Heart right ventricle (tissue), 16 donors: ENCODE measurements at regions not wholly inside any gene's neighbourhood (a gene's known extent, or its start where the extent isn't known, plus 50 kb on each side); places are given as distances from the start of the nearest gene placed in this dataset.

Experiments used
- ATAC-seq, 8 donors: fragments of 200-7000 bp; cut with Tn5 transposase; one replicate each; pipeline ENCODE4 v1.9.1; 2020; ENCODE audit warnings: mild to moderate bottlenecking in 8 of 8, moderate library complexity in 8 of 8, moderate number of reproducible peaks in 1 of 8
- DNase-seq, 2 donors: peaks; one replicate each; pipeline ENCODE4 v3.0.0-alpha.2; 2020
- H3K27ac ChIP-seq, 10 donors: fragments of 200-600 bp; sonication (generic) in 2 of 10; one replicate each; pipeline versions ENCODE4 v1.5.0 to v1.8.0; 2020 to 2022; ENCODE audit warnings: mild to moderate bottlenecking in 3 of 10
- H3K27me3 ChIP-seq, 7 donors: fragments of 200-600 bp; one replicate each; pipeline ENCODE4 v1.8.0; 2021 to 2022; ENCODE audit warnings: mild to moderate bottlenecking in 2 of 7
- H3K36me3 ChIP-seq, 9 donors: fragments of 200-600 bp; sonication (generic) in 1 of 9; one replicate each; pipeline versions ENCODE4 v1.5.0 to v1.8.0; 2020 to 2022; ENCODE audit warnings: mild to moderate bottlenecking in 2 of 9
- H3K4me1 ChIP-seq, 9 donors: fragments of 200-600 bp; sonication (generic) in 1 of 9; one replicate each; pipeline versions ENCODE4 v1.5.0 to v1.8.0; 2020 to 2022; ENCODE audit warnings: mild to moderate bottlenecking in 4 of 9
- H3K4me3 ChIP-seq, 10 donors: fragments of 200-600 bp; sonication (generic) in 2 of 10; one replicate each; pipeline versions ENCODE4 v1.5.0 to v1.8.0; 2020 to 2022; ENCODE audit warnings: mild to moderate bottlenecking in 7 of 10, moderate library complexity in 2 of 10
- H3K9me3 ChIP-seq, 11 donors: fragments of 200-600 bp in 10 of 11; sonication (generic) in 2 of 11; one replicate each; pipeline versions ENCODE4 v1.5.0 to v1.8.0; 2013 to 2022; ENCODE audit warnings: mild to moderate bottlenecking in 2 of 11, control low read depth in 1 of 11, moderate library complexity in 1 of 11
- WGBS, 2 donors: extraction: QIAGEN DNeasy Blood & Tissue Kit; methylation state at CpG; one replicate each; pipeline ENCODE4 v1.1.7; 2013; ENCODE audit warnings: inconsistent platforms in 1 of 2; 5-methylcytosine and 5-hydroxymethylcytosine counted together
- intact Hi-C, 10 donors: fragments of 100-400 bp; cut with DNase I; formaldehyde crosslinking; loops; one replicate each; pipeline versions ENCODE4 v1.11.1 to v1.14.2; 2022
- TF ChIP-seq, protein P1 (sequence below), 9 donors: fragments of 200-600 bp; sonication (generic) in 2 of 9; IDR thresholded peaks; one replicate each; pipeline versions ENCODE4 v1.5.0 to v1.8.0; 2021 to 2022; ENCODE audit warnings: antibody characterized with exemption in 9 of 9, mild to moderate bottlenecking in 5 of 9, moderate library complexity in 1 of 9
- donor health status: Arrhythmogenic right ventricular cardiomyopathy.
- donor health status: ischemic (EF 13 %, LVEDD 7.1; RV severe dilation, severe dysfunction).
- donor health status: healthy with polysubstance abuse.
- donor health status: DM: no; HTN: yes; CAD: no.
- donor health status: DM: no; HTN: no; CAD: no.
- donor health status: ischemic (EF 25% LVEDD 6.9; RV normal size, moderate dysfunction).
- donor health status: ischemic (EF 25% LVEDD 5.7; RV mildly dilated, moderate dysfunction).
- donor health status: healthy.
- donor health status: DM: yes; HTN: yes; CAD: no.
- donor health status: Ischemic cardiomyopathy.
- donor health status: ischemic (EF 35%, LVEDD 5.7; RV mildly dilated, moderate dysfunction).
- donor health status: nonischemic (EF 11% LVEDD 7.7; RV severe dilation, severe dysfunction).
- donor health status: DM: yes; HTN: yes; CAD: no.
- donor health status: PGD.
- donor health status: ischemic (EF 29% LVEDD 5.4; RV normal size, mild dysfunction).
- donor health status: nonischemic (EF 23%, LVEDD 6.1; RV moderate dilation, normal function).

DNA sequence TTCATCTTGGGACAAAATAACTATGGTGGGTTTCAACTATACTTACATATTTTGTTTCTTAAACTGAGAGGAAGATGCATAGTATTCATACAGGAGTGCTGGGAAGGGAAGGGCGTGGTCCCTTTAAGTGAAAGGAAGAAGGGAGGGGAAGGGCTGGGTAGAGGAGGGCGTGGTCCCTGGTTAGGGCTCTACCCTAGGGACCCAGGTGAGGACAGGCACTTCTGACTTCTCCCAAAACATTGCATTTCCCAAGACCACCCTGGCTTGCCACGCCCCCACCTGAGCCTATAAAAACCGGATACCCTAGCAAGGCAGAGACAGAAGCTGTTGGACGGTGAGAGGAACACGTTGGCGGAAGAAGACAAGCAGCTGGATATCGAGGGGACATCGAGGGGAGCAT lies 157.6 kb upstream of the PLXNA4 start:
- no peak overlapping the region for H3K27ac ChIP-seq
- H3K27me3 ChIP-seq: peaks cover 0 to 3% (median 0%) of the 10 kb centered on the region in 7 donors
- intact Hi-C loops: no loop called here
- H3K4me3 ChIP-seq: no peak overlapping the region
- DNase-seq (no peak), ATAC-seq (no peak)
- peaks cover 0 to under 1% (median 0%) of the 10 kb centered on the region in 9 donors for H3K4me1 ChIP-seq
- H3K36me3 ChIP-seq: no peaks in the 10 kb centered on the region
- no peaks in the 10 kb centered on the region for H3K9me3 ChIP-seq
- 89 to 90% methylated on average over 9 of the region's 9 CpGs for WGBS, 2 donors
- TF ChIP-seq, protein P1, sequence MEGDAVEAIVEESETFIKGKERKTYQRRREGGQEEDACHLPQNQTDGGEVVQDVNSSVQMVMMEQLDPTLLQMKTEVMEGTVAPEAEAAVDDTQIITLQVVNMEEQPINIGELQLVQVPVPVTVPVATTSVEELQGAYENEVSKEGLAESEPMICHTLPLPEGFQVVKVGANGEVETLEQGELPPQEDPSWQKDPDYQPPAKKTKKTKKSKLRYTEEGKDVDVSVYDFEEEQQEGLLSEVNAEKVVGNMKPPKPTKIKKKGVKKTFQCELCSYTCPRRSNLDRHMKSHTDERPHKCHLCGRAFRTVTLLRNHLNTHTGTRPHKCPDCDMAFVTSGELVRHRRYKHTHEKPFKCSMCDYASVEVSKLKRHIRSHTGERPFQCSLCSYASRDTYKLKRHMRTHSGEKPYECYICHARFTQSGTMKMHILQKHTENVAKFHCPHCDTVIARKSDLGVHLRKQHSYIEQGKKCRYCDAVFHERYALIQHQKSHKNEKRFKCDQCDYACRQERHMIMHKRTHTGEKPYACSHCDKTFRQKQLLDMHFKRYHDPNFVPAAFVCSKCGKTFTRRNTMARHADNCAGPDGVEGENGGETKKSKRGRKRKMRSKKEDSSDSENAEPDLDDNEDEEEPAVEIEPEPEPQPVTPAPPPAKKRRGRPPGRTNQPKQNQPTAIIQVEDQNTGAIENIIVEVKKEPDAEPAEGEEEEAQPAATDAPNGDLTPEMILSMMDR (IDR thresholded peaks at IDR 0.05): no peak

- 75 to 83% methylated on average over 8 of the region's 8 CpGs for WGBS, 2 donors
- intact Hi-C loops: no loop called here
- H3K4me3 ChIP-seq: no peak overlapping the region
Observed at GRCh38 chr7:132732321-132732865, 156.1 kb upstream of the PLXNA4 start.

DNA sequence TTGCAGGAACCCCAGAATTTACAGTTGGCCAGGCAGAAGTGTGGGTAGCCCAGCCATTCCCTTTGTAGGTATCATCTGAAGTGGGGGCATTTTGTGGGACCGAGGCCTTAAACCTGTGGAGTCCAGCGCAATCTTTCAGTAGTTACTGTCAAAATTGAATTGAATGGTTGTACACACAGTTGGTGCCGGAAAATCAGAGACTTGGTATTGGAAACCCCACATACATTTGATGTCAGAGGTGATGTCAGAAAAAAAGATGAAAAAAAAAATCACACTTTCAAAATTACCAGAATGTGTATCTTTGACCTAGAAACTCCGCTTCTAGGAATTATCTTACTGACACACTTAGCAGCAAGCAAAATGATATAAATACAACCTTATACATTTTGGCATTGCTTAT lies 153.8 kb upstream of the PLXNA4 start:
- H3K9me3 ChIP-seq: no peaks in the 10 kb centered on the region
- H3K27me3 ChIP-seq: peaks cover 0 to 12% (median 0%) of the 10 kb centered on the region in 7 donors
- ATAC-seq (no peak), DNase-seq (no peak)
- no peak overlapping the region for H3K4me3 ChIP-seq
- TF ChIP-seq, protein P1 (IDR thresholded peaks at IDR 0.05): no peak
- H3K36me3 ChIP-seq: no peaks in the 10 kb centered on the region
- H3K4me1 ChIP-seq: no peaks in the 10 kb centered on the region
- WGBS, 2 donors: 95 to 97% methylated on average over 4 of the region's 4 CpGs
- H3K27ac ChIP-seq: no peak overlapping the region
- intact Hi-C loops: no loop called here

More at GRCh38 chr7:132732321-132732865, 156.1 kb upstream of the PLXNA4 start:
- DNase-seq: no peak
- H3K27me3 ChIP-seq: peaks cover 0 to 3% (median 0%) of the 10 kb centered on the region in 7 donors
- ATAC-seq: no peak
- H3K9me3 ChIP-seq: no peaks in the 10 kb centered on the region
- H3K36me3 ChIP-seq: no peaks in the 10 kb centered on the region
- no peak overlapping the region for H3K27ac ChIP-seq
- no peaks in the 10 kb centered on the region for H3K4me1 ChIP-seq
- TF ChIP-seq, protein P1 (IDR thresholded peaks at IDR 0.05): no peak

GRCh38 chr7:132723506-132724081 lies 147.3 kb upstream of the PLXNA4 start:
- no peaks in the 10 kb centered on the region for H3K36me3 ChIP-seq
- no peak overlapping the region for H3K27ac ChIP-seq
- ATAC-seq (no peak), DNase-seq (no peak)
- no peaks in the 10 kb centered on the region for H3K4me1 ChIP-seq
- H3K9me3 ChIP-seq: peaks cover 0 to 17% (median 0%) of the 10 kb centered on the region in 11 donors
- H3K27me3 ChIP-seq: peaks cover 0 to 9% (median 0%) of the 10 kb centered on the region in 7 donors
- intact Hi-C loops: no loop called here
- TF ChIP-seq, protein P1 (IDR thresholded peaks at IDR 0.05): no peak
- 69 to 74% methylated on average over 4 of the region's 4 CpGs for WGBS, 2 donors
- H3K4me3 ChIP-seq: no peak overlapping the region
